SK-N-SH (cell line): ENCODE measurements at regions not wholly inside any gene's neighbourhood (a gene's known extent, or its start where the extent isn't known, plus 50 kb on each side); places are given as distances from the start of the nearest gene placed in this dataset.

Experiments used
- CTCF ChIA-PET: fragments of 300-600, 350-600 bp; formaldehyde crosslinking; extraction: SDS; loops from one replicate; lab custom pipeline; 2021; lab: Yijun Ruan, JAX
- POLR2A ChIA-PET: fragments of 350-600 bp; sonication (Branson Sonifier 250); formaldehyde crosslinking; extraction: SDS; loops from one replicate; lab custom pipeline; 2020; ENCODE audit warnings: antibody characterized with exemption, inconsistent platforms; lab: Yijun Ruan, JAX
- DNase-seq: peaks from one replicate; pipeline ENCODE4 v3.0.0; 2012
- H2AFZ ChIP-seq: fragments of 200-600 bp; sonication (generic); 2 replicates; pipeline ENCODE4 v1.8.1; 2016; ENCODE audit warnings: antibody characterized with exemption, mild to moderate bottlenecking, low read depth
- H3F3A ChIP-seq: fragments of 200-600 bp; sonication (generic); replicated peaks from 2 replicates; pipeline ENCODE3; 2016; ENCODE audit warnings: antibody characterized with exemption, mild to moderate bottlenecking; ENCODE audit not compliant: insufficient read depth
- H3K27ac ChIP-seq, 2 experiments: fragments of 200-500 bp in 1 of 2; fragments of 200-600 bp in 1 of 2; sonication (Bioruptor generic) in 1 of 2; sonication (generic), shearing (Covaris generic) in 1 of 2; 2 replicates each; pipeline versions ENCODE4 v1.5.1 to v1.6.1; 2014 to 2016; ENCODE audit warnings: low read depth in 2 of 2, inconsistent platforms in 1 of 2, low read length in 1 of 2, mild to moderate bottlenecking in 1 of 2, mixed read lengths in 1 of 2
- H3K27me3 ChIP-seq: fragments of 200-600 bp; sonication (generic), shearing (Covaris generic); 2 replicates; pipeline ENCODE4 v1.6.1; 2016; ENCODE audit warnings: mixed run types; ENCODE audit not compliant: insufficient read depth
- H3K36me3 ChIP-seq, 2 experiments: fragments of 200-500 bp in 1 of 2; fragments of 200-600 bp in 1 of 2; sonication (Bioruptor generic) in 1 of 2; sonication (generic) in 1 of 2; replicated peaks in 1 of 2; 2 replicates each; pipeline versions ENCODE3 to v1.5.1; 2014 to 2016; ENCODE audit warnings: low read length in 1 of 2, mild to moderate bottlenecking in 1 of 2; ENCODE audit not compliant: insufficient read depth in 2 of 2, control insufficient read depth in 1 of 2
- H3K4me1 ChIP-seq, 2 experiments: fragments of 200-500 bp in 1 of 2; fragments of 200-600 bp in 1 of 2; sonication (Bioruptor generic) in 1 of 2; sonication (generic), shearing (Covaris generic) in 1 of 2; 2 replicates each; pipeline versions ENCODE4 v1.5.1 to v1.6.1; 2014 to 2016; ENCODE audit warnings: low read depth in 1 of 2, low read length in 1 of 2, mixed run types in 1 of 2; ENCODE audit not compliant: insufficient read depth in 2 of 2, control insufficient read depth in 1 of 2
- H3K4me2 ChIP-seq: fragments of 200-600 bp; sonication (generic), shearing (Covaris generic); 2 replicates; pipeline ENCODE4 v1.6.1; 2017; ENCODE audit warnings: mixed run types
- H3K4me3 ChIP-seq, 2 experiments: fragments of 200-500 bp in 1 of 2; fragments of 200-600 bp in 1 of 2; sonication (Bioruptor generic) in 1 of 2; sonication (generic), shearing (Covaris generic) in 1 of 2; 2 replicates each; pipeline versions ENCODE4 v1.5.1 to v1.8.1; 2014 to 2016; ENCODE audit warnings: low read depth in 2 of 2, inconsistent platforms in 1 of 2, low read length in 1 of 2, mild to moderate bottlenecking in 1 of 2, mixed read lengths in 1 of 2, moderate library complexity in 1 of 2
- H3K79me2 ChIP-seq: fragments of 200-600 bp; sonication (generic); 2 replicates; pipeline ENCODE4 v1.8.1; 2017; ENCODE audit warnings: mild to moderate bottlenecking; ENCODE audit not compliant: insufficient read depth
- H3K9ac ChIP-seq: fragments of 200-600 bp; sonication (generic); 2 replicates; pipeline ENCODE4 v1.6.1; 2017; ENCODE audit warnings: mixed run types
- H3K9me2 ChIP-seq: fragments of 200-600 bp; sonication (generic); 2 replicates; pipeline ENCODE4 v1.6.1; 2017; ENCODE audit warnings: mixed run types
- H3K9me3 ChIP-seq: fragments of 200-600 bp; sonication (generic); 2 replicates; pipeline ENCODE4 v1.6.1; 2017; ENCODE audit warnings: mixed run types, mild to moderate bottlenecking, moderate library complexity
- H4K20me1 ChIP-seq: fragments of 200-600 bp; sonication (generic); 2 replicates; pipeline ENCODE4 v1.6.1; 2017; ENCODE audit warnings: mild to moderate bottlenecking, mixed run types; ENCODE audit not compliant: insufficient read depth
- CHD2 ChIP-seq: fragments of 150-350 bp; IDR thresholded peaks from 2 replicates; pipeline ENCODE4 v1.6.1; 2018; ENCODE audit warnings: low read length; ENCODE audit not compliant: partially characterized antibody
- EZH2phosphoT487 ChIP-seq: fragments of 200-600 bp; sonication (generic); IDR thresholded peaks from 2 replicates; pipeline ENCODE4 v1.6.1; 2017; ENCODE audit warnings: low read depth, mixed run types, mild to moderate bottlenecking, antibody characterized with exemption, moderate library complexity, borderline replicate concordance
- FOXJ3 ChIP-seq: sonication (generic); formaldehyde crosslinking; IDR thresholded peaks from 2 replicates; pipeline ENCODE4 v1.5.1; 2020; ENCODE audit warnings: mild to moderate bottlenecking, missing genetic modification reagents
- GABPA ChIP-seq: IDR thresholded peaks from 2 replicates; pipeline ENCODE4 v1.4.0; 2012; ENCODE audit warnings: low read depth, mild to moderate bottlenecking
- IRF3 ChIP-seq: fragments of 150-350 bp; IDR thresholded peaks from 2 replicates; pipeline ENCODE4 v1.6.1; 2016; ENCODE audit warnings: mild to moderate bottlenecking, low read depth, low read length
- JUND ChIP-seq: IDR thresholded peaks from 2 replicates; pipeline ENCODE4 v1.4.0; 2012
- RFX5 ChIP-seq: IDR thresholded peaks from 2 replicates; pipeline ENCODE4 v1.6.1; 2012; ENCODE audit warnings: mild to moderate bottlenecking, improper control_type of control experiment, low read length
- TAF1 ChIP-seq: IDR thresholded peaks from 2 replicates; pipeline ENCODE4 v1.6.1; 2012; ENCODE audit warnings: low read depth, mild to moderate bottlenecking, low read length, moderate library complexity, borderline replicate concordance
- TEAD4 ChIP-seq: IDR thresholded peaks from 2 replicates; pipeline ENCODE4 v1.4.0; 2012; ENCODE audit warnings: mild to moderate bottlenecking, borderline replicate concordance; ENCODE audit not compliant: insufficient read depth
- YY1 ChIP-seq: IDR thresholded peaks from 2 replicates; pipeline ENCODE4 v1.4.0; 2012; ENCODE audit warnings: low read depth, mild to moderate bottlenecking
- WGBS: methylation state at CpG from one replicate; pipeline ENCODE4 v1.1.6; 2017; ENCODE audit warnings: low lambda C conversion rate; 5-methylcytosine and 5-hydroxymethylcytosine counted together
- TF ChIP-seq, protein P1 (sequence below): fragments of 200-600 bp; sonication (generic); IDR thresholded peaks from 2 replicates; pipeline ENCODE4 v1.6.1; 2017; ENCODE audit warnings: antibody characterized with exemption, mild to moderate bottlenecking, moderate library complexity

GRCh38 chrX:121114691-121115090, 67.3 kb downstream of the GLUD2 start (continued):
- TF ChIP-seq, protein P1, sequence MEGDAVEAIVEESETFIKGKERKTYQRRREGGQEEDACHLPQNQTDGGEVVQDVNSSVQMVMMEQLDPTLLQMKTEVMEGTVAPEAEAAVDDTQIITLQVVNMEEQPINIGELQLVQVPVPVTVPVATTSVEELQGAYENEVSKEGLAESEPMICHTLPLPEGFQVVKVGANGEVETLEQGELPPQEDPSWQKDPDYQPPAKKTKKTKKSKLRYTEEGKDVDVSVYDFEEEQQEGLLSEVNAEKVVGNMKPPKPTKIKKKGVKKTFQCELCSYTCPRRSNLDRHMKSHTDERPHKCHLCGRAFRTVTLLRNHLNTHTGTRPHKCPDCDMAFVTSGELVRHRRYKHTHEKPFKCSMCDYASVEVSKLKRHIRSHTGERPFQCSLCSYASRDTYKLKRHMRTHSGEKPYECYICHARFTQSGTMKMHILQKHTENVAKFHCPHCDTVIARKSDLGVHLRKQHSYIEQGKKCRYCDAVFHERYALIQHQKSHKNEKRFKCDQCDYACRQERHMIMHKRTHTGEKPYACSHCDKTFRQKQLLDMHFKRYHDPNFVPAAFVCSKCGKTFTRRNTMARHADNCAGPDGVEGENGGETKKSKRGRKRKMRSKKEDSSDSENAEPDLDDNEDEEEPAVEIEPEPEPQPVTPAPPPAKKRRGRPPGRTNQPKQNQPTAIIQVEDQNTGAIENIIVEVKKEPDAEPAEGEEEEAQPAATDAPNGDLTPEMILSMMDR, result no peak
- TF ChIP-seq EZH2phosphoT487, result no peak
- TF ChIP-seq FOXJ3 (CRISPR knock-in tag), result no peak
- TF ChIP-seq YY1, result no peak
- TF ChIP-seq TEAD4, result no peak
- no peak for TF ChIP-seq IRF3
- TF ChIP-seq JUND, result no peak
- no peak for TF ChIP-seq RFX5
- TF ChIP-seq TAF1, result no peak

GRCh38 chrX:121120690-121121605, 73.5 kb downstream of the GLUD2 start:
- H3K9ac ChIP-seq, result no peak overlapping the region
- H3K27ac ChIP-seq, result no peak overlapping the region
- H3K9me3 ChIP-seq, result no peaks in the 10 kb centered on the region
- H2AFZ ChIP-seq, result no peak overlapping the region
- no peak for TF ChIP-seq GABPA
- H3K27me3 ChIP-seq, result no peaks in the 10 kb centered on the region
- no peaks in the 10 kb centered on the region for H3K79me2 ChIP-seq
- 6% methylated on average over 4 of the region's 4 CpGs for WGBS
- CTCF ChIA-PET, result interaction anchor here (0.6 kb wide), 1 partner anchor 1406 kb away, joined by 3 read pairs; no protein-coding TSS in a partner anchor
- H3K9me2 ChIP-seq, result no peaks in the 10 kb centered on the region
- H3K36me3 ChIP-seq, result no peaks in the 10 kb centered on the region
- no peaks in the 10 kb centered on the region for H3K4me1 ChIP-seq
- H3K4me2 ChIP-seq, result no peak overlapping the region
- no peak overlapping the region for H3K4me3 ChIP-seq
- POLR2A ChIA-PET, result no interaction called here
- no peaks in the 10 kb centered on the region for H4K20me1 ChIP-seq
- DNase-seq, result no peak
- no peaks in the 10 kb centered on the region for H3F3A ChIP-seq

DNA sequence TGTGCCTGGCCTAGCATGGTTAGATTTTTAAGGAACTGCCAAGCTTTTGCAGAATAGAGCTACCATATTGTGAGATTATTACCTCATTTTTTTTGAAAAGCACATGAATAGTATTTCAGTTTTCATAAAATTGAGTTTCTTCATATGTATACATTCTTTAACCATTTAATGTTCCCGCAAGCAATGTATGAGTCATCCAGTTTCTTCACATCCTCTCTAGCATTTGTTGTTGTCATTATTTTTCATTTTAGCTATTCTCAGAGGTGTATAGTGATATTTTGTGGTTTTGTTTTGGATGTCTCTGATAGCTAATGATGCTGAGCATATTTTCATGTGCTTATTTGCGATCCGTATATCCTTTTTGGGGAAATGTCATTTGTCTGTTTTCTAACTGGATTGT, 74.9 kb downstream of the GLUD2 start:
- DNase-seq, result no peak
- ChIA-PET POLR2A (no interaction called here), CTCF (no interaction called here)
- H3K9me3 ChIP-seq, result no peaks in the 10 kb centered on the region
- H3K79me2 ChIP-seq, result no peaks in the 10 kb centered on the region
- no peaks in the 10 kb centered on the region for H3K27me3 ChIP-seq
- H3K9ac ChIP-seq, result no peak overlapping the region
- TF ChIP-seq FOXJ3 (CRISPR knock-in tag) (no peak), CHD2 (no peak)
- H3K9me2 ChIP-seq, result no peaks in the 10 kb centered on the region
- H4K20me1 ChIP-seq, result no peaks in the 10 kb centered on the region
- H3K36me3 ChIP-seq, result no peaks in the 10 kb centered on the region
- H3F3A ChIP-seq, result no peaks in the 10 kb centered on the region
- no peak overlapping the region for H3K27ac ChIP-seq
- no peak overlapping the region for H3K4me2 ChIP-seq
- no peak overlapping the region for H3K4me3 ChIP-seq
- H3K4me1 ChIP-seq, result no peaks in the 10 kb centered on the region
- 32% methylated on average over 3 of the region's 3 CpGs for WGBS
- H2AFZ ChIP-seq, result no peak overlapping the region
